Stimulated activated CD4-positive, alpha-beta T cell treated with anti-CD3 and anti-CD28 coated beads, Interleukin-12 subunit alpha, Interleukin-12 subunit beta, amount 100 ng/mL, for 48 hours (primary cell): ENCODE measurements at regions not wholly inside any gene's neighbourhood (a gene's known extent, or its start where the extent isn't known, plus 50 kb on each side); places are given as distances from the start of the nearest gene placed in this dataset.
A peak's percentile ranks its signal among the peaks of the same experiment; 100 is the strongest.
"Not testable (repeated sequence)": the region's sequence is repeated elsewhere in the genome, so short reads cannot be mapped to it uniquely, and the experiment has no call there.

Experiments
- DNase-seq, 3 donors: peaks; one replicate each; pipeline ENCODE4 v3.0.0-alpha.2; 2020; ENCODE audit warnings: low read depth in 2 of 3, low spot score in 1 of 3

GRCh38 chr10:86579883-86580520 is 58.4 kb upstream of the WAPL start:
- DNase-seq: no peak

- DNase-seq: no peak
Observed at GRCh38 chr10:86580521-86580891, 58.9 kb upstream of the WAPL start.

GRCh38 chr10:86583983-86584382 is 62.4 kb upstream of the WAPL start:
- no peak for DNase-seq

- DNase-seq: peak; percentile 54 to 71 (median 60)
Observed at GRCh38 chr10:86585037-86585929, 63.7 kb upstream of the WAPL start.

GRCh38 chr10:86586516-86586915 is 64.9 kb upstream of the WAPL start:
- DNase-seq: no peak

- not testable (repeated sequence) for DNase-seq
Observed at GRCh38 chr10:86588781-86589180, 65.6 kb upstream of the OPN4 start.

GRCh38 chr10:86591436-86591835 is 62.9 kb upstream of the OPN4 start:
- DNase-seq: no peak

GRCh38 chr10:86592413-86592812 is 61.9 kb upstream of the OPN4 start:
- DNase-seq: no peak

- no peak for DNase-seq
Observed at GRCh38 chr10:86594535-86594934, 59.8 kb upstream of the OPN4 start.

- DNase-seq: no peak
Observed at GRCh38 chr10:86595496-86595895, 58.9 kb upstream of the OPN4 start.

GRCh38 chr10:86596266-86596665 is 58.1 kb upstream of the OPN4 start:
- DNase-seq: no peak

GRCh38 chr10:86597306-86597705 is 57.0 kb upstream of the OPN4 start:
- DNase-seq: no peak

- no peak for DNase-seq
Observed at GRCh38 chr10:86598151-86598550, 56.2 kb upstream of the OPN4 start.

- no peak for DNase-seq
Observed at GRCh38 chr10:86599041-86599440, 55.3 kb upstream of the OPN4 start.

GRCh38 chr10:86599729-86600128 is 54.6 kb upstream of the OPN4 start:
- DNase-seq: no peak

GRCh38 chr10:86600296-86600695 is 54.1 kb upstream of the OPN4 start:
- no peak for DNase-seq

- DNase-seq: no peak
Observed at GRCh38 chr10:86601956-86602602, 52.3 kb upstream of the OPN4 start.

GRCh38 chr10:86603256-86603655 is 51.1 kb upstream of the OPN4 start:
- DNase-seq: no peak
